22Rv1 (cell line): ENCODE measurements at regions not wholly inside any gene's neighbourhood (a gene's known extent, or its start where the extent isn't known, plus 50 kb on each side); places are given as distances from the start of the nearest gene placed in this dataset.

Source experiments
- CTCF ChIP-seq: fragments of 450-650 bp; IDR thresholded peaks from 2 replicates; pipeline ENCODE4 v1.5.1; 2017; ENCODE audit warnings: mild to moderate bottlenecking
- ZFX ChIP-seq: fragments of 450-650 bp; IDR thresholded peaks from 2 replicates; pipeline ENCODE4 v1.6.1; 2017; ENCODE audit warnings: antibody characterized with exemption, borderline replicate concordance

GRCh38 chr4:63459329-63459728 is 949.9 kb downstream of the TECRL start:
- no peak for TF ChIP-seq CTCF
- no peak for TF ChIP-seq ZFX
